22Rv1 (cell line): ENCODE measurements at regions not wholly inside any gene's neighbourhood (a gene's known extent, or its start where the extent isn't known, plus 50 kb on each side); places are given as distances from the start of the nearest gene placed in this dataset.

ENCODE experiments used
- CTCF ChIP-seq: fragments of 450-650 bp; IDR thresholded peaks from 2 replicates; pipeline ENCODE4 v1.5.1; 2017; ENCODE audit warnings: mild to moderate bottlenecking
- ZFX ChIP-seq: fragments of 450-650 bp; IDR thresholded peaks from 2 replicates; pipeline ENCODE4 v1.6.1; 2017; ENCODE audit warnings: antibody characterized with exemption, borderline replicate concordance

- TF ChIP-seq CTCF: no peak
- TF ChIP-seq ZFX: no peak
Observed at GRCh38 chr3:187516446-187517185, 148.4 kb downstream of the RTP4 start.
